RWPE1 (cell line): ENCODE measurements at regions not wholly inside any gene's neighbourhood (a gene's known extent, or its start where the extent isn't known, plus 50 kb on each side); places are given as distances from the start of the nearest gene placed in this dataset.

Source experiments
- CTCF ChIA-PET: fragments of 350-600 bp; sonication (Branson Sonifier 250); formaldehyde crosslinking; extraction: SDS; loops from one replicate; lab custom pipeline; 2021; lab: Yijun Ruan, JAX
- POLR2A ChIA-PET: fragments of 400-600 bp; formaldehyde crosslinking; extraction: SDS; loops from one replicate; lab custom pipeline; 2020; ENCODE audit warnings: antibody characterized with exemption; ENCODE audit not compliant: low non-redundant PET; lab: Yijun Ruan, JAX
- DNase-seq: peaks from one replicate; pipeline ENCODE4 v3.0.0; 2012; ENCODE audit warnings: low spot score
- H3K27ac ChIP-seq: fragments of 450-650 bp; 2 replicates; pipeline ENCODE4 v1.5.1; 2017
- TF ChIP-seq, protein P1 (sequence below): fragments of 450-650 bp; conservative IDR thresholded peaks from 2 replicates; pipeline ENCODE4 v1.5.1; 2017; ENCODE audit warnings: low read depth, mild to moderate bottlenecking

GRCh38 chr3:74173090-74173489, 441.4 kb downstream of the CNTN3 start:
- ChIA-PET POLR2A (no interaction called here), CTCF (no interaction called here)
- TF ChIP-seq, protein P1, sequence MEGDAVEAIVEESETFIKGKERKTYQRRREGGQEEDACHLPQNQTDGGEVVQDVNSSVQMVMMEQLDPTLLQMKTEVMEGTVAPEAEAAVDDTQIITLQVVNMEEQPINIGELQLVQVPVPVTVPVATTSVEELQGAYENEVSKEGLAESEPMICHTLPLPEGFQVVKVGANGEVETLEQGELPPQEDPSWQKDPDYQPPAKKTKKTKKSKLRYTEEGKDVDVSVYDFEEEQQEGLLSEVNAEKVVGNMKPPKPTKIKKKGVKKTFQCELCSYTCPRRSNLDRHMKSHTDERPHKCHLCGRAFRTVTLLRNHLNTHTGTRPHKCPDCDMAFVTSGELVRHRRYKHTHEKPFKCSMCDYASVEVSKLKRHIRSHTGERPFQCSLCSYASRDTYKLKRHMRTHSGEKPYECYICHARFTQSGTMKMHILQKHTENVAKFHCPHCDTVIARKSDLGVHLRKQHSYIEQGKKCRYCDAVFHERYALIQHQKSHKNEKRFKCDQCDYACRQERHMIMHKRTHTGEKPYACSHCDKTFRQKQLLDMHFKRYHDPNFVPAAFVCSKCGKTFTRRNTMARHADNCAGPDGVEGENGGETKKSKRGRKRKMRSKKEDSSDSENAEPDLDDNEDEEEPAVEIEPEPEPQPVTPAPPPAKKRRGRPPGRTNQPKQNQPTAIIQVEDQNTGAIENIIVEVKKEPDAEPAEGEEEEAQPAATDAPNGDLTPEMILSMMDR: no peak
- H3K27ac ChIP-seq: no peak overlapping the region
- DNase-seq: no peak

GRCh38 chr3:74167926-74168325, 446.5 kb downstream of the CNTN3 start:
- TF ChIP-seq, protein P1: no peak
- no peak for DNase-seq
- CTCF ChIA-PET: interaction anchor here (0.6 kb wide), 1 partner anchor 586 kb away, joined by 3 read pairs; no protein-coding TSS in a partner anchor
- POLR2A ChIA-PET: no interaction called here
- H3K27ac ChIP-seq: no peak overlapping the region

- CTCF ChIA-PET: no interaction called here
- TF ChIP-seq, protein P1: no peak
- no peak for DNase-seq
- POLR2A ChIA-PET: no interaction called here
- H3K27ac ChIP-seq: no peak overlapping the region
These were observed 449.2 kb downstream of the CNTN3 start for GRCh38 chr3:74165211-74165610.

DNA sequence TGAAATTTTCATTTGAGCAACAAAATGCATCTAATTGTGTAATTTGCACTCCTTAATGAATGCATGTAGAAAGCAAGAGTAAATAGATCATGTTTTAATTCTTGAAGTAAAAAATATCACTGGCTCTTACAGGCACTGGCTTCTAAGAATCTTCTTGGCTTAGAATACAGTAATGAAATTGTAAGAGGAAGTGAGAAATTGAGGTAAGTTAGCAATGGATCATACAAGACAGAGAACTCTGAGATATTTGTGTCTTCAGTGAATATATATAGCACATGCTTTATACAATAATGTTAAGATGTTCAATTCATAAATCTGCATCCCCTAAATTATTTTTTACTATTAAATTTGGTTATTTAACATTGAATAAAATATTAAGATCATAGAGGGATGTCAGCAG, 465.0 kb downstream of the CNTN3 start:
- TF ChIP-seq, protein P1: no peak
- CTCF ChIA-PET: no interaction called here
- POLR2A ChIA-PET: no interaction called here
- DNase-seq: no peak
- no peak overlapping the region for H3K27ac ChIP-seq

GRCh38 chr3:74145277-74145676, 469.2 kb downstream of the CNTN3 start:
- no peak for DNase-seq
- CTCF ChIA-PET: no interaction called here
- TF ChIP-seq, protein P1: no peak
- POLR2A ChIA-PET: no interaction called here
- no peak overlapping the region for H3K27ac ChIP-seq

DNA sequence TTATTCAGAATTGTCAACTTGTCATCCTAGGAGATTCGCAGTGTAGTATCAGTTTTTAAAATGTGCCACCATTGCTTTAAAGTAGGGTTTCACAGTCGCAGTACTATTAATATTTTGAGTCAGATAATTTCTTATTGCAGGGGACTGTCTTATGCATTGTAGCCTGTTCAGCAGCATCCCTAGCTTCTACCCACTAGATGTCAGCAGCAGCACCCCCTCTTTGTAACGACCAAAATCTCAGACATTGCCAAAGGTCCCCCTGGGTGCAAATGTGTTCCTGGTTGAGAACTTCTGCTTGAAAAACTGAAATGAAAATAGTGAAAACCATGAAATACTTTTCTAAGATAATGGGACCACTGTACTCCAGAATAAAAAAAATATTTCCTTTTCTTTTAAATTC, 474.8 kb downstream of the CNTN3 start:
- ChIA-PET CTCF (no interaction called here), POLR2A (no interaction called here)
- DNase-seq: no peak
- H3K27ac ChIP-seq: no peak overlapping the region
- TF ChIP-seq, protein P1: no peak

GRCh38 chr3:74137790-74138189, 476.7 kb downstream of the CNTN3 start:
- POLR2A ChIA-PET: no interaction called here
- no peak for DNase-seq
- TF ChIP-seq, protein P1: no peak
- CTCF ChIA-PET: no interaction called here
- no peak overlapping the region for H3K27ac ChIP-seq
